ENCODE measurements at regions not wholly inside any gene's neighbourhood (a gene's known extent, or its start where the extent isn't known, plus 50 kb on each side); places are given as distances from the start of the nearest gene placed in this dataset.

GRCh38 chr1:219432191-219432606, 180.7 kb downstream of the ZC3H11B start:
- Histone ChIP-seq H3K4me1 (ENCODE audit: control insufficient read depth, extremely low read depth, insufficient read depth, low read length) (no peaks in the 10 kb centered on the region), H3K4me2 (ENCODE audit: control insufficient read depth, extremely low read depth, insufficient read depth, low read depth, low read length) (no peak overlapping the region), H3K9ac (ENCODE audit: control insufficient read depth, extremely low read depth, insufficient read depth, low read length) (no peak overlapping the region), H3K27me3 (ENCODE audit: control insufficient read depth, extremely low read depth, insufficient read depth, low read length) (no peaks in the 10 kb centered on the region), H3K9me1 (ENCODE audit: control insufficient read depth, extremely low read depth, insufficient read depth, low read length) (no peaks in the 10 kb centered on the region), H3K36me3 (ENCODE audit: control insufficient read depth in 2 of 2, extremely low read depth in 1 of 2, insufficient read depth in 2 of 2, low read length in 2 of 2) (no peaks in the 10 kb centered on the region), H3K4me3 (ENCODE audit: control insufficient read depth in 2 of 3, extremely low read depth in 1 of 3, insufficient read depth in 2 of 3, low read depth in 1 of 3, low read length in 3 of 3) (no peak overlapping the region), H3K79me2 (ENCODE audit: control insufficient read depth, insufficient read depth, low read length) (no peaks in the 10 kb centered on the region), H3K27ac (ENCODE audit: control insufficient read depth, insufficient read depth, low read length) (no peak overlapping the region), H4K20me1 (ENCODE audit: control insufficient read depth, extremely low read depth, insufficient read depth, low read length) (no peaks in the 10 kb centered on the region), H2AFZ (ENCODE audit: control insufficient read depth, low read length) (no peak overlapping the region), H3K9me3 (ENCODE audit: control insufficient read depth, low read depth, low read length) (no peaks in the 10 kb centered on the region)
- FAIRE-seq: no peak
- DNase-seq (ENCODE audit: low read depth, low spot score): no peak
- TF ChIP-seq EZH2 (IDR thresholded peaks at IDR 0.05; ENCODE audit: low read length) (no peak), CTCF (optimal IDR thresholded peaks at IDR 0.05 in 1 of 3, IDR thresholded peaks at IDR 0.05 in 1 of 3, conservative IDR thresholded peaks at IDR 0.05 in 1 of 3; ENCODE audit: extremely low read depth in 1 of 3, insufficient read depth in 2 of 3, low read length in 3 of 3) (no peak)
- dilution Hi-C loops (cut with MboI; ENCODE audit: extremely low pct_ligation_motif_present, low sequenced_read_pairs): no loop called here

- no peak overlapping the region for H3K4me2 ChIP-seq (ENCODE audit: control insufficient read depth, extremely low read depth, insufficient read depth, low read depth, low read length)
- no peaks in the 10 kb centered on the region for H3K36me3 ChIP-seq (ENCODE audit: control insufficient read depth in 2 of 2, extremely low read depth in 1 of 2, insufficient read depth in 2 of 2, low read length in 2 of 2)
- TF ChIP-seq CTCF (optimal IDR thresholded peaks at IDR 0.05 in 1 of 3, IDR thresholded peaks at IDR 0.05 in 1 of 3, conservative IDR thresholded peaks at IDR 0.05 in 1 of 3; ENCODE audit: extremely low read depth in 1 of 3, insufficient read depth in 2 of 3, low read length in 3 of 3): no peak
- no peak for TF ChIP-seq EZH2 (IDR thresholded peaks at IDR 0.05; ENCODE audit: low read length)
- H3K9ac ChIP-seq (ENCODE audit: control insufficient read depth, extremely low read depth, insufficient read depth, low read length): no peak overlapping the region
- dilution Hi-C loops (cut with MboI; ENCODE audit: extremely low pct_ligation_motif_present, low sequenced_read_pairs): no loop called here
- H2AFZ ChIP-seq (ENCODE audit: control insufficient read depth, low read length): no peak overlapping the region
- no peak overlapping the region for H3K4me3 ChIP-seq (ENCODE audit: control insufficient read depth in 2 of 3, extremely low read depth in 1 of 3, insufficient read depth in 2 of 3, low read depth in 1 of 3, low read length in 3 of 3)
- H3K27me3 ChIP-seq (ENCODE audit: control insufficient read depth, extremely low read depth, insufficient read depth, low read length): no peaks in the 10 kb centered on the region
- H3K79me2 ChIP-seq (ENCODE audit: control insufficient read depth, insufficient read depth, low read length): no peaks in the 10 kb centered on the region
- H4K20me1 ChIP-seq (ENCODE audit: control insufficient read depth, extremely low read depth, insufficient read depth, low read length): no peaks in the 10 kb centered on the region
- FAIRE-seq (no peak), DNase-seq (ENCODE audit: low read depth, low spot score) (no peak)
- no peaks in the 10 kb centered on the region for H3K9me3 ChIP-seq (ENCODE audit: control insufficient read depth, low read depth, low read length)
- no peaks in the 10 kb centered on the region for H3K9me1 ChIP-seq (ENCODE audit: control insufficient read depth, extremely low read depth, insufficient read depth, low read length)
- H3K27ac ChIP-seq (ENCODE audit: control insufficient read depth, insufficient read depth, low read length): no peak overlapping the region
- H3K4me1 ChIP-seq (ENCODE audit: control insufficient read depth, extremely low read depth, insufficient read depth, low read length): no peaks in the 10 kb centered on the region
Measured at GRCh38 chr1:219430419-219430818, 182.5 kb downstream of the ZC3H11B start.
